Neural cell (in vitro differentiated cells): ENCODE measurements at regions not wholly inside any gene's neighbourhood (a gene's known extent, or its start where the extent isn't known, plus 50 kb on each side); places are given as distances from the start of the nearest gene placed in this dataset.

Experiments used
- H2AFZ ChIP-seq: fragments of 200-600, 300-800 bp; sonication (generic), shearing (Covaris generic); 2 replicates; pipeline ENCODE4 v1.6.0; 2014; ENCODE audit warnings: low read depth, mild to moderate bottlenecking, antibody characterized with exemption, low read length, moderate library complexity
- H3F3A ChIP-seq: fragments of 200-600 bp; shearing (Covaris generic); 2 replicates; pipeline ENCODE4 v1.6.1; 2016; ENCODE audit warnings: mild to moderate bottlenecking, moderate library complexity, mixed read lengths, antibody characterized with exemption, low read length; ENCODE audit not compliant: insufficient read depth, poor library complexity, severe bottlenecking
- H3K27ac ChIP-seq: fragments of 200-600, 300-800 bp; sonication (generic), shearing (Covaris generic); 2 replicates; pipeline ENCODE4 v1.5.1; 2014; ENCODE audit warnings: mild to moderate bottlenecking, low read length, moderate library complexity
- H3K27me3 ChIP-seq: fragments of 300-800, 200-600 bp; sonication (generic), shearing (Covaris generic); 2 replicates; pipeline ENCODE4 v1.6.0; 2014; ENCODE audit warnings: mild to moderate bottlenecking, low read depth, low read length, moderate library complexity; ENCODE audit not compliant: insufficient read depth
- H3K36me3 ChIP-seq: fragments of 300-800, 200-600 bp; sonication (generic), shearing (Covaris generic); 2 replicates; pipeline ENCODE4 v1.5.1; 2014; ENCODE audit warnings: mild to moderate bottlenecking, antibody characterized with exemption, low read length, moderate library complexity; ENCODE audit not compliant: insufficient read depth
- H3K4me2 ChIP-seq: fragments of 300-800, 200-600 bp; sonication (generic), shearing (Covaris generic); 2 replicates; pipeline ENCODE4 v1.6.0; 2014; ENCODE audit warnings: mild to moderate bottlenecking, low read length
- H3K4me3 ChIP-seq: fragments of 300-800, 200-600 bp; sonication (generic), shearing (Covaris generic); 2 replicates; pipeline ENCODE4 v1.5.1; 2014; ENCODE audit warnings: mild to moderate bottlenecking, low read length, moderate library complexity
- H3K79me2 ChIP-seq: fragments of 200-600 bp; shearing (Covaris generic); replicated peaks from 2 replicates; pipeline ENCODE4 v1.6.0; 2014; ENCODE audit warnings: mild to moderate bottlenecking, low read length, moderate library complexity; ENCODE audit not compliant: insufficient read depth
- H3K9ac ChIP-seq: fragments of 300-800, 200-600 bp; sonication (generic), shearing (Covaris generic); 2 replicates; pipeline ENCODE4 v1.6.1; 2016; ENCODE audit warnings: mild to moderate bottlenecking, low read length, mixed read lengths
- H3K9me2 ChIP-seq: fragments of 200-600 bp; shearing (Covaris generic); 2 replicates; pipeline ENCODE4 v1.6.1; 2016; ENCODE audit warnings: mild to moderate bottlenecking, low read length, mixed read lengths; ENCODE audit not compliant: insufficient read depth
- H3K9me3 ChIP-seq: fragments of 200-600, 300-800 bp; sonication (generic), shearing (Covaris generic); 2 replicates; pipeline ENCODE4 v1.6.1; 2016; ENCODE audit warnings: mild to moderate bottlenecking, mixed run types, low read length, moderate library complexity, mixed read lengths
- H4K20me1 ChIP-seq: fragments of 200-600 bp; shearing (Covaris generic); 2 replicates; pipeline ENCODE4 v1.6.1; 2016; ENCODE audit warnings: mild to moderate bottlenecking, mixed run types; ENCODE audit not compliant: insufficient read depth
- CTCF ChIP-seq: fragments of 450-650 bp; IDR thresholded peaks from 2 replicates; pipeline ENCODE4 v1.5.1; 2014; ENCODE audit warnings: antibody characterized with exemption, mild to moderate bottlenecking, moderate library complexity; ENCODE audit not compliant: poor library complexity, severe bottlenecking
- EP300 ChIP-seq: fragments of 450-650 bp; conservative IDR thresholded peaks from 2 replicates; pipeline ENCODE4 v1.6.1; 2014; ENCODE audit warnings: antibody characterized with exemption, mild to moderate bottlenecking, moderate library complexity; ENCODE audit not compliant: poor library complexity, severe bottlenecking
- EZH2 ChIP-seq: fragments of 200-600, 300-800 bp; shearing (Covaris generic), sonication (generic); IDR thresholded peaks from 2 replicates; pipeline ENCODE4 v1.6.1; 2014; ENCODE audit warnings: antibody characterized with exemption, low read length, borderline replicate concordance, mild to moderate bottlenecking; ENCODE audit not compliant: insufficient read depth, poor library complexity, severe bottlenecking
- MXI1 ChIP-seq: fragments of 450-650 bp; conservative IDR thresholded peaks from 2 replicates; pipeline ENCODE4 v1.6.1; 2014; ENCODE audit warnings: antibody characterized with exemption, mild to moderate bottlenecking; ENCODE audit not compliant: poor library complexity, severe bottlenecking
- POLR2AphosphoS5 ChIP-seq: IDR thresholded peaks from 2 replicates; pipeline ENCODE4 v1.6.1; 2012
- RAD21 ChIP-seq: fragments of 450-650 bp; conservative IDR thresholded peaks from 2 replicates; pipeline ENCODE4 v1.6.1; 2014; ENCODE audit warnings: antibody characterized with exemption, mild to moderate bottlenecking, moderate library complexity
- REST ChIP-seq: IDR thresholded peaks from 2 replicates; pipeline ENCODE4 v1.6.1; 2012; ENCODE audit warnings: borderline replicate concordance
- SMC3 ChIP-seq: fragments of 450-650 bp; conservative IDR thresholded peaks from 2 replicates; pipeline ENCODE4 v1.6.1; 2014; ENCODE audit warnings: antibody characterized with exemption, mild to moderate bottlenecking, moderate library complexity; ENCODE audit not compliant: poor library complexity
- TAF1 ChIP-seq: IDR thresholded peaks from 2 replicates; pipeline ENCODE4 v1.6.1; 2012; ENCODE audit warnings: low read depth

GRCh38 chr13:50692396-50692915, 151.0 kb downstream of the DLEU7 start:
- Histone ChIP-seq H3K9ac (no peak overlapping the region), H2AFZ (no peak overlapping the region), H3K9me2 (no peaks in the 10 kb centered on the region), H3K36me3 (no peaks in the 10 kb centered on the region), H3K4me3 (no peak overlapping the region), H3K9me3 (no peaks in the 10 kb centered on the region), H3K27me3 (no peaks in the 10 kb centered on the region), H3K79me2 (no peaks in the 10 kb centered on the region), H3K27ac (no peak overlapping the region), H4K20me1 (no peaks in the 10 kb centered on the region), H3F3A (no peaks in the 10 kb centered on the region), H3K4me2 (no peak overlapping the region)
- no peak for TF ChIP-seq EZH2
- no peak for TF ChIP-seq MXI1
- TF ChIP-seq SMC3: no peak
- TF ChIP-seq CTCF: no peak
- no peak for TF ChIP-seq POLR2AphosphoS5
- no peak for TF ChIP-seq TAF1
- TF ChIP-seq REST: no peak
- no peak for TF ChIP-seq EP300

GRCh38 chr13:50693727-50694126, 149.8 kb downstream of the DLEU7 start:
- H3K27ac ChIP-seq: no peak overlapping the region
- H3K9me2 ChIP-seq: no peaks in the 10 kb centered on the region
- no peaks in the 10 kb centered on the region for H3K79me2 ChIP-seq
- H3K9me3 ChIP-seq: no peaks in the 10 kb centered on the region
- no peak overlapping the region for H3K4me3 ChIP-seq
- no peak overlapping the region for H3K9ac ChIP-seq
- no peaks in the 10 kb centered on the region for H3K27me3 ChIP-seq
- no peaks in the 10 kb centered on the region for H3K36me3 ChIP-seq
- H4K20me1 ChIP-seq: no peaks in the 10 kb centered on the region
- no peaks in the 10 kb centered on the region for H3F3A ChIP-seq
- TF ChIP-seq MXI1: no peak
- TF ChIP-seq CTCF: no peak
- TF ChIP-seq TAF1: no peak
- TF ChIP-seq POLR2AphosphoS5: no peak
- no peak for TF ChIP-seq SMC3
- TF ChIP-seq RAD21: no peak
- TF ChIP-seq EZH2: no peak
- TF ChIP-seq EP300: no peak
- TF ChIP-seq REST: no peak
- no peak overlapping the region for H3K4me2 ChIP-seq
- no peak overlapping the region for H2AFZ ChIP-seq
